ENCODE measurements at regions not wholly inside any gene's neighbourhood (a gene's known extent, or its start where the extent isn't known, plus 50 kb on each side); places are given as distances from the start of the nearest gene placed in this dataset.

DNA sequence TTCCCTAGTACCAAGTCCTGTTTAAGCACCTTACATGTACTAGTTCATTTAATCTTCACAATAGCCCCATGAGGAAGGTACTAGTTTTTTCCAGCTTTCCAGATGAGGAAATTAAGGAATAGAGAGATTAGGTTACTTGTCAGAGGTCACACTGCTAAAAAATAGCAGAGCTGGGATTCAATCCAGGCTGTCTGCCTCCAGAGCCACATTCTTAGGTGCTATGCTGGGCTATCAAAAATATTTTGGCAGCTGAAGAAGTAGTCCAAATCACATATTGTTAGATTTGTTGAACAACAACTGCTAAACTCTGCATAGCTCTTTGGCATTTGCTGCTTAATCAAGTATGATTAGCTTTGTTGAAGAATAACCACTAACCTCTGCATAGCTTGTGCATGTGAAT is 591.5 kb upstream of the KLF4 start:
- Histone ChIP-seq H3K9me3 (ENCODE audit: low read length) (no peaks in the 10 kb centered on the region), H3K27me3 (ENCODE audit: control insufficient read depth in 1 of 2, insufficient read depth in 2 of 2, low read length in 2 of 2) (no peaks in the 10 kb centered on the region), H3K36me3 (ENCODE audit: insufficient read depth, low read length) (no peaks in the 10 kb centered on the region), H3K4me1 (ENCODE audit: insufficient read depth, low read length) (no peaks in the 10 kb centered on the region), H3K27ac (ENCODE audit: low read depth, low read length) (no peak overlapping the region), H3K4me3 (ENCODE audit: low read depth in 1 of 2, low read length in 2 of 2) (no peak overlapping the region), H3K9ac (ENCODE audit: low read length) (no peak overlapping the region)

DNA sequence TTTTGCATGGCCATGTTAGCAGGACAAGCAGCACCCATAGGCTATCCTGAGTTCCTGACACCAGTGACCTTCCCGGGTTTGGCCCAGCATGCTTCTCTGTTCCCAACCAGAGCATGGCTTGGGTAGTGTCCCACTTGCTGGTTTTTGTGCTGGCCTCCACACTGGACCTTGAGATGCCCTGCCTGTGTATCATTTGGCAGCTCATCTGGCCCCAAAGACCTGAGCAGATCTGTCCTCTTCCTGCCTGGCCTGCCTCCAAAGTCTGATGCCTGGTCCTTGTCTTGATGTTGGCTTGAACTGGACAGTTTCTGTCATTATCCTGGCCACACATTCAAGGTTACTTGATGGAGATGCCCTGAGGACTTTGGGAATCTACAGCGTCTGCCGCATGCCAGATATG is 590.7 kb upstream of the KLF4 start:
- no peaks in the 10 kb centered on the region for H3K27me3 ChIP-seq (ENCODE audit: control insufficient read depth in 1 of 2, insufficient read depth in 2 of 2, low read length in 2 of 2)
- no peaks in the 10 kb centered on the region for H3K36me3 ChIP-seq (ENCODE audit: insufficient read depth, low read length)
- no peak overlapping the region for H3K27ac ChIP-seq (ENCODE audit: low read depth, low read length)
- no peaks in the 10 kb centered on the region for H3K9me3 ChIP-seq (ENCODE audit: low read length)
- H3K4me1 ChIP-seq (ENCODE audit: insufficient read depth, low read length) = no peaks in the 10 kb centered on the region
- H3K9ac ChIP-seq (ENCODE audit: low read length) = no peak overlapping the region
- no peak overlapping the region for H3K4me3 ChIP-seq (ENCODE audit: low read depth in 1 of 2, low read length in 2 of 2)

DNA sequence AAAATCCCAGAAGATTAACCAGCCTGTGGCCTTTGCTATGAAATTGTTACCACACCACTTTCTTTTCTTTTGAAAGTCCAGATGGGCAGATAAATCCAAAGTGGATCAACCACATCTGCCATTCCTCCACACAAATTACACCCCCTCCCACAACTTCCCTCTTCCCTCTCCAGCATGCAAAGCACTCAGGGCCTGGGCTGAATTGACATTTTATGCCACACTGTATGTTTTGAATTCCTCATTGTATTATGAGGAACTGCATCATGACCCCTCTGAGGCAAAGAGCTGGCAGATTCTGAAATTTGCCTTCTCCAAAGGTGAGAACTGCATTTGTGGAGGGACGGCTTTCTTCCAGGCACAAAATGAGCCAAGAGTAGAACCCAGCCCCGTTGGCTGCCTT is 589.2 kb upstream of the KLF4 start:
- Histone ChIP-seq H3K9me3 (ENCODE audit: low read length) (no peaks in the 10 kb centered on the region), H3K36me3 (ENCODE audit: insufficient read depth, low read length) (no peaks in the 10 kb centered on the region), H3K4me1 (ENCODE audit: insufficient read depth, low read length) (no peaks in the 10 kb centered on the region), H3K27me3 (ENCODE audit: control insufficient read depth in 1 of 2, insufficient read depth in 2 of 2, low read length in 2 of 2) (no peaks in the 10 kb centered on the region), H3K9ac (ENCODE audit: low read length) (no peak overlapping the region), H3K4me3 (ENCODE audit: low read depth in 1 of 2, low read length in 2 of 2) (no peak overlapping the region), H3K27ac (ENCODE audit: low read depth, low read length) (no peak overlapping the region)

DNA sequence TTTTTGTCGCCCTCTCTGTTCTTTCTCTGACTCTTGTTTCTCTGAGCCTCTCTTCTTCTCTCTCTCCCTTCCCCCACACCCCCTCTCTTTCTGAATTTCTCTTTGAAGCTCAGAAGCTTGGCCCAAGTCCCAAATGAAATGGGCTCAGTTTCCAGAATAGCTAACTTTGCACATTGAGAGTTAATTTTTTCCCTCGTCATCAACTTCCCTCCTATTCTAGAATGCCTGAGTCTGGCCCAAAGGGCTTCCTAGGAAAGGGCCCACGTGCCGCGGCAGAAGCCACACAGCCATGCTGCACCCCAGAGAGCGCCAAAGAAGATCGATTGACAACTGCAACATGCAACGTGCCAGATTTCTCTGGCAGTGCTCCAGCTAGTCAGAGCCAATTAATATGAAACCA is 588.8 kb upstream of the KLF4 start:
- Histone ChIP-seq H3K27ac (ENCODE audit: low read depth, low read length) (no peak overlapping the region), H3K4me3 (ENCODE audit: low read depth in 1 of 2, low read length in 2 of 2) (no peak overlapping the region), H3K9me3 (ENCODE audit: low read length) (no peaks in the 10 kb centered on the region), H3K27me3 (ENCODE audit: control insufficient read depth in 1 of 2, insufficient read depth in 2 of 2, low read length in 2 of 2) (no peaks in the 10 kb centered on the region), H3K4me1 (ENCODE audit: insufficient read depth, low read length) (no peaks in the 10 kb centered on the region), H3K36me3 (ENCODE audit: insufficient read depth, low read length) (no peaks in the 10 kb centered on the region), H3K9ac (ENCODE audit: low read length) (no peak overlapping the region)

DNA sequence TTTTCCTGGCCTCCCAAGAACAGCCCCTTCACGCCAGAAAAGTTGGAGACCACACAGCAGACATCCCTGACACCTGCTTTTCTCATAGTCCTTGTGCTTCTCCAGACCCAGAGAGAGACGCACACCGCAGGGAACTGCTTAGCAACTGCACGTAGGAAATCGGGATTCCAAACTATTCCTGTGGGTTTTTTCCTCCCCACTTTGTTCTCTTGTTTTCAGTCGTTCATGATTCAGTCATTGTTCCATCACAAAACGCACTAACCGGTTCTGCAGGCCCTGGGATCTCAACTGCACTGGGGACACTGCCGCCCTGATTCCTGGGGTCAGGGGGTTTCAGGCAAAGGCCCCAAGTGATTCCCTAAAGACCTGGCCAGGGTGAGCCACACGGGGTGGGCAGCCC is 588.0 kb upstream of the KLF4 start:
- Histone ChIP-seq H3K9me3 (ENCODE audit: low read length) (no peaks in the 10 kb centered on the region), H3K36me3 (ENCODE audit: insufficient read depth, low read length) (no peaks in the 10 kb centered on the region), H3K9ac (ENCODE audit: low read length) (no peak overlapping the region), H3K27ac (ENCODE audit: low read depth, low read length) (no peak overlapping the region), H3K4me3 (ENCODE audit: low read depth in 1 of 2, low read length in 2 of 2) (no peak overlapping the region), H3K27me3 (ENCODE audit: control insufficient read depth in 1 of 2, insufficient read depth in 2 of 2, low read length in 2 of 2) (no peaks in the 10 kb centered on the region), H3K4me1 (ENCODE audit: insufficient read depth, low read length) (no peaks in the 10 kb centered on the region)

DNA sequence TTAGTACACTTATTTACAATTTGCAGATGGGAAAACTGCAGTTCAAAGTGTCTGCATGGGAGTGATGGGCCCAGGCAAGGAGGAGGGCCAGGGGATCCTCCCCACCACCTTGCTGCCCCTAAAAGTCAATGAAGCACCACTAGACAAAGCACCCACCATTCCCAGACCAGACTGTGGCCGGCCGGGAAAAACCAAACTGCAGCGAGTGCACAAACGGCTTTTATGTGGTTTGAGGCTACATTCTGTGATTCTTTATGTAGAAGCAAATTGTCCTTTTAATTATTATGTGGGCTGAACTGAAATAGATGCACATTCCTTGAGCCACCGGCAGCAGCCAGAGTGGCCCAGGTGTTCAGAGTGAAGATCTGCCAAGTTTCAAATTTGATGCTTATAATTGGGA is 585.3 kb upstream of the KLF4 start:
- Histone ChIP-seq H3K4me3 (ENCODE audit: low read depth in 1 of 2, low read length in 2 of 2) (no peak overlapping the region), H3K4me1 (ENCODE audit: insufficient read depth, low read length) (no peaks in the 10 kb centered on the region), H3K36me3 (ENCODE audit: insufficient read depth, low read length) (no peaks in the 10 kb centered on the region), H3K27me3 (ENCODE audit: control insufficient read depth in 1 of 2, insufficient read depth in 2 of 2, low read length in 2 of 2) (no peaks in the 10 kb centered on the region), H3K27ac (ENCODE audit: low read depth, low read length) (no peak overlapping the region), H3K9me3 (ENCODE audit: low read length) (no peaks in the 10 kb centered on the region), H3K9ac (ENCODE audit: low read length) (no peak overlapping the region)

DNA sequence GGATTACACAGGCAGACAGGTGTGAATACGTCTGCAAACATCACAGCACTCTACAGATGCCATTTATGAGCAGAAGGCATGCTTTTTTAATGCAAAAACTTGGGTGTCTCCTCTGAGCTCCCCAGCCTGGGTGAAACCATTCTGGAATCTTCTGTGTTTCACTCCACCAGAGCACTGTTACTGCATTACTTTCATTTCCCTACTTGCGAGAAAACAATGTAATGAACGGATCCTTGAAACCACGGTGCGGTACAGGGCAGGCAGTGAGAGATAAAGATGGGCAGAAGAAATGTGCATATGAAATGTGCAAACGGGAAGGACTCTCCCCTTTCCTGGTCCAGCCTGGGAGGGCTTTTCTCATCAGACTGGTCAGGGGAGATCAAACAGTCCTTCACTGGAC is 584.3 kb upstream of the KLF4 start:
- Histone ChIP-seq H3K27ac (ENCODE audit: low read depth, low read length) (no peak overlapping the region), H3K9ac (ENCODE audit: low read length) (no peak overlapping the region)

DNA sequence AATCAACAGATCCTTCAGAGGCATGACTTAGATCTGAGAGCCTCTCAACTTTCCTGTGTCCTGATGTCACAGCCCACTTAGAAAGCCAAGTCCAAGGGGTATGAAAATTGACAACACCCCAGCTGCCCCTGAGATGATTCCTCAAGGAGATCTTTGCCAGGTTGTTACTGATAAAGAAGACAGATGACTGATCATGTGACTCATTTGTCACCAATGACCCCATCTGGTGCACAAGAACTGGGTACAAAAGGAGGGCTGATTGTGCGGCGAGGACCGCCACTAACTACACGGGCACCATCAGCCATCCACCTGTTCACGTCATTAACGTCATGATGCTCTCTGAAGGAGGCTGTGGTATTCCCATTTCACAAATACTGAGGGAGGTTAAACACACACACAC is 583.2 kb upstream of the KLF4 start:
- H3K4me1 ChIP-seq (ENCODE audit: insufficient read depth, low read length) = no peaks in the 10 kb centered on the region
- no peaks in the 10 kb centered on the region for H3K9me3 ChIP-seq (ENCODE audit: low read length)
- H3K27me3 ChIP-seq (ENCODE audit: control insufficient read depth in 1 of 2, insufficient read depth in 2 of 2, low read length in 2 of 2) = no peaks in the 10 kb centered on the region
- H3K36me3 ChIP-seq (ENCODE audit: insufficient read depth, low read length) = no peaks in the 10 kb centered on the region
- H3K4me3 ChIP-seq (ENCODE audit: low read depth in 1 of 2, low read length in 2 of 2) = no peak overlapping the region
- no peak overlapping the region for H3K9ac ChIP-seq (ENCODE audit: low read length)
- no peak overlapping the region for H3K27ac ChIP-seq (ENCODE audit: low read depth, low read length)

More for the DNA sequence above, 584.3 kb upstream of the KLF4 start:
- no peaks in the 10 kb centered on the region for H3K36me3 ChIP-seq (ENCODE audit: insufficient read depth, low read length)
- no peaks in the 10 kb centered on the region for H3K4me1 ChIP-seq (ENCODE audit: insufficient read depth, low read length)
- no peaks in the 10 kb centered on the region for H3K9me3 ChIP-seq (ENCODE audit: low read length)
- H3K4me3 ChIP-seq (ENCODE audit: low read depth in 1 of 2, low read length in 2 of 2) = no peak overlapping the region
- no peaks in the 10 kb centered on the region for H3K27me3 ChIP-seq (ENCODE audit: control insufficient read depth in 1 of 2, insufficient read depth in 2 of 2, low read length in 2 of 2)

DNA sequence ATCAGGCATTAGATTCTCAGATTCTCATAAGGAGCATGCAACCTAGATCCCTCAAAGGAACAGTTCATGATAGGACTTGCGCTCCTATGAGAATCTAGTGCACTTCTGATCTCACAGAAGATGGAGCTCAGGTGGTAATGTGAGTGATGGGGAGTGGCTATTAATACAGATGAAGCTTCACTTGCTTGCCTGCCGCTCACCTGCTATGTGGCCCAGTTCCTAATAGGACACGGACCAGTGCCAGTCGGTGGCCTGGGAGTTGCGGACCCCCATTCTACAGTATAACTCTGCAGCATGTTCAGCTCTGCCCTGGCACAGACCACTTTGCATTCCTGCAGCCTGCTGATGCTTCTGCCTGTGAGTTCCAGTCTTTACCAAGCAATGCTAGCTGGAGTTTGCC is 581.3 kb upstream of the KLF4 start:
- Histone ChIP-seq H3K9ac (ENCODE audit: low read length) (no peak overlapping the region), H3K27me3 (ENCODE audit: control insufficient read depth in 1 of 2, insufficient read depth in 2 of 2, low read length in 2 of 2) (no peaks in the 10 kb centered on the region), H3K9me3 (ENCODE audit: low read length) (no peaks in the 10 kb centered on the region), H3K4me3 (ENCODE audit: low read depth in 1 of 2, low read length in 2 of 2) (no peak overlapping the region), H3K4me1 (ENCODE audit: insufficient read depth, low read length) (no peaks in the 10 kb centered on the region), H3K27ac (ENCODE audit: low read depth, low read length) (no peak overlapping the region), H3K36me3 (ENCODE audit: insufficient read depth, low read length) (no peaks in the 10 kb centered on the region)

DNA sequence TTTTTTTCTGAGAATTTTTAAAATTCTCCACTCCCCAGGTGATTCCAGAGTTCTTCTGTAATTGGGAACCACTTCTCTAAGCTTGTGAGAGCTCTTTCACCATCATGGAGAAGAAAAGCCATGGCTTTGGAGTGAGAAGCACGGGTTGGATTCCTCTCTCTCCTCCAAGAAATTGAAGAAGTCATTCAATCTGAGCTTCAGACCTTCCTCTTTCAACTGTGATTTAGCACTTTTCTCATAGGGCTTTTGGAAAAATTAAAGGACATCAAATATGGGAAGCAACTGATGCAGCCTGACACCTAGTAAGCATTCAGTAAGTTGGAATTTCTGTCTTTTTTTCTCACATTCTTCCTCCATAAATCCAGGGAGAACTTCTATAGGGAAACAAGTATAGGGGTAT is 580.4 kb upstream of the KLF4 start:
- H3K27ac ChIP-seq (ENCODE audit: low read depth, low read length) = no peak overlapping the region
- H3K9me3 ChIP-seq (ENCODE audit: low read length) = no peaks in the 10 kb centered on the region
- no peak overlapping the region for H3K9ac ChIP-seq (ENCODE audit: low read length)
- H3K4me3 ChIP-seq (ENCODE audit: low read depth in 1 of 2, low read length in 2 of 2) = no peak overlapping the region
- no peaks in the 10 kb centered on the region for H3K36me3 ChIP-seq (ENCODE audit: insufficient read depth, low read length)
- H3K4me1 ChIP-seq (ENCODE audit: insufficient read depth, low read length) = no peaks in the 10 kb centered on the region
- no peaks in the 10 kb centered on the region for H3K27me3 ChIP-seq (ENCODE audit: control insufficient read depth in 1 of 2, insufficient read depth in 2 of 2, low read length in 2 of 2)

DNA sequence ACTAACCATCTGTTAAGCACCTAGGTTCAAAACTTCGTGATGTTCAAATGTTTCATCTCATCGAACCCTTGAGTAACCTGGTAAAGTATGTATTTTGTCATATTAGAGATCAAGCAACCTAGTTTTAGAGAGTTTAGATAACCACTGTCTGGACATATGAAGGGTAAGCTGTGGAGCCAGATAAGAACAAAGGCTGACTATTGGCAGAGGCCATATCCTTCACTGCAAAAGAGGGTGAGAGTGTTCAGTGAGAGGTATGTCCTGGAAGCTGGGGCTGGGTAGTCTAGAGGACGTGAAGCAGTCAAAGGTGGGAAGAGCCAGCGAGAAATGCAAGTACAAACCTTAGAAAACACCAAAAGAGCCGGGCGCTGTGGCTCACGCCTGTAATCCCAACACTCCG is 573.1 kb upstream of the KLF4 start:
- H3K4me3 ChIP-seq (ENCODE audit: low read depth in 1 of 2, low read length in 2 of 2) = no peak overlapping the region
- H3K36me3 ChIP-seq (ENCODE audit: insufficient read depth, low read length) = no peaks in the 10 kb centered on the region
- no peaks in the 10 kb centered on the region for H3K9me3 ChIP-seq (ENCODE audit: low read length)
- H3K9ac ChIP-seq (ENCODE audit: low read length) = no peak overlapping the region
- H3K27me3 ChIP-seq (ENCODE audit: control insufficient read depth in 1 of 2, insufficient read depth in 2 of 2, low read length in 2 of 2) = no peaks in the 10 kb centered on the region
- H3K27ac ChIP-seq (ENCODE audit: low read depth, low read length) = no peak overlapping the region
- peaks cover 9% of the 10 kb centered on the region for H3K4me1 ChIP-seq (ENCODE audit: insufficient read depth, low read length)

DNA sequence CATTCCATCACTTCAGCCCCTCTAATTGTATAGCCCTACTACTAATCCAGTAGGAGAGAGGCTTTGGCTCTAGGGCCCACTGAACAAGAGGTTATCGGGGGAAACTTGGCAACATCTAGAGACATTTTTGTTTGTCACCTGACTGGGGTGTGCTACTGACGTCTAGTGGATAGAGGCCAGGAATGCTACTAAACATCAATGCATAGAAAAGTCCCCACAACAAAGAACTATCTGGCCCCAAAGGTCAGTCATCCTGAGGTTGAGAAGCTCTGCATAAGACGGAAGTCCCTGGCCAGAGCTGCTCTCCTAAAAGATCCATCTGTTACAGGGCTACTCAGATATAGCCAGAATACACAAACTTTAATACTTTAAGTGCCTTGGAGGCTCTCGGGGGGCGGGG is 570.6 kb upstream of the KLF4 start:
- Histone ChIP-seq H3K4me3 (ENCODE audit: low read depth in 1 of 2, low read length in 2 of 2) (no peak overlapping the region), H3K9me3 (ENCODE audit: low read length) (no peaks in the 10 kb centered on the region), H3K9ac (ENCODE audit: low read length) (no peak overlapping the region), H3K4me1 (ENCODE audit: insufficient read depth, low read length) (peaks cover 25% of the 10 kb centered on the region), H3K27ac (ENCODE audit: low read depth, low read length) (no peak overlapping the region), H3K36me3 (ENCODE audit: insufficient read depth, low read length) (no peaks in the 10 kb centered on the region), H3K27me3 (ENCODE audit: control insufficient read depth in 1 of 2, insufficient read depth in 2 of 2, low read length in 2 of 2) (no peaks in the 10 kb centered on the region)

Data from muscle layer of colon (tissue), 2 donors.